ENCODE measurements at regions not wholly inside any gene's neighbourhood (a gene's known extent, or its start where the extent isn't known, plus 50 kb on each side); places are given as distances from the start of the nearest gene placed in this dataset.

DNA sequence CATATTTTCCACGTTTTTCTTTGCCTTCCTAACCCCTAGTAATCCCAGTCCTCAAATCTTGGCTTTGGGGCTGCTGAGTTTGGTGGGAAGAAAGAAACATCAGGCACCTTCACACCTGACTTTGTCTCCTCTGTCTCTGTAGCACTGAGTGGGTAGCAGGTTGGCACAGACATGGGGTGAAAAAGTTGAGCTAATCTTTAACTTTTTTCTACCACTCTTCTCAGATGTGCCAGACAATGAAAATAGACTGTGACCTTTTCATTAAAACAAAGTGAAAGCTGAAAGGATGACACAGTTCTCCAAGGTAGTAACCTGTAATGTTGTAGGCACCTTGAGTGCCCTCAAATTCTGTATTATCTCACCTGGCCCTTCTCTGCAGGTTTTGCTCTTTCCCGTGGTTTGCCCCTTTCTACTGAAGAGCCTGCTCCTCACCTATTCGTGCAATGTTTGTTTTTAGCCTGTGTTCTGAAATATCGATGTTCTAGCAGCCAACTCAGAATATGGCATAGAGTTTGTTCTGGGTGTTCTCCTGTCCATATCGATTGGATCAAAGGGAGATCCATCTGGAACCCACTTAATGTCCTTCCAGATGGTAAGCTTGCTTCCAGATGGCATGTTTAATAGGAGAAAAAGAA lies 57.8 kb upstream of the ATXN1 start:
- Histone ChIP-seq H3K4me3 (no peak overlapping the region), H3K27ac (no peak overlapping the region)
- TF ChIP-seq, protein P1, sequence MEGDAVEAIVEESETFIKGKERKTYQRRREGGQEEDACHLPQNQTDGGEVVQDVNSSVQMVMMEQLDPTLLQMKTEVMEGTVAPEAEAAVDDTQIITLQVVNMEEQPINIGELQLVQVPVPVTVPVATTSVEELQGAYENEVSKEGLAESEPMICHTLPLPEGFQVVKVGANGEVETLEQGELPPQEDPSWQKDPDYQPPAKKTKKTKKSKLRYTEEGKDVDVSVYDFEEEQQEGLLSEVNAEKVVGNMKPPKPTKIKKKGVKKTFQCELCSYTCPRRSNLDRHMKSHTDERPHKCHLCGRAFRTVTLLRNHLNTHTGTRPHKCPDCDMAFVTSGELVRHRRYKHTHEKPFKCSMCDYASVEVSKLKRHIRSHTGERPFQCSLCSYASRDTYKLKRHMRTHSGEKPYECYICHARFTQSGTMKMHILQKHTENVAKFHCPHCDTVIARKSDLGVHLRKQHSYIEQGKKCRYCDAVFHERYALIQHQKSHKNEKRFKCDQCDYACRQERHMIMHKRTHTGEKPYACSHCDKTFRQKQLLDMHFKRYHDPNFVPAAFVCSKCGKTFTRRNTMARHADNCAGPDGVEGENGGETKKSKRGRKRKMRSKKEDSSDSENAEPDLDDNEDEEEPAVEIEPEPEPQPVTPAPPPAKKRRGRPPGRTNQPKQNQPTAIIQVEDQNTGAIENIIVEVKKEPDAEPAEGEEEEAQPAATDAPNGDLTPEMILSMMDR (IDR thresholded peaks at IDR 0.05) = no peak
- no peak for DNase-seq (ENCODE audit: low spot score)

DNA sequence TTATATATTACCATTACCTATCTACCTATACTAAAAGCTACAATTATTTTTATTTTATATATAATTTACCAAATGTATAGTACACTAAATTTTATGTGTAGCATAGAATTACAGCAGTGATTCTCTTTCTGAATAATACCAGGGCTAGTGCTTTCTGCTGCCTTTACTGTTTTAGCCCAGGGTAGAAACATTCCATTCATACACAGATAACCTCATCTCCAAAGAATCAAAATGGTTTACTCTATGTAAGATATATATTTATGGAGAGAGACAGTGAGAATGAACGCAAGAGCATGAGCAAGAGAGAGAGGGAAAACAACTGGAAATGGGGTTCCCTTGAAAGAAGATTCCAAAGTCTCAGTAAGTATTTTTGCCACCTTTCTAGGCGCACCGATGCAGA lies 56.3 kb upstream of the ATXN1 start:
- Histone ChIP-seq H3K4me3 (no peak overlapping the region), H3K27ac (no peak overlapping the region)
- DNase-seq (ENCODE audit: low spot score) = no peak
- TF ChIP-seq, protein P1 (IDR thresholded peaks at IDR 0.05) = no peak

DNA sequence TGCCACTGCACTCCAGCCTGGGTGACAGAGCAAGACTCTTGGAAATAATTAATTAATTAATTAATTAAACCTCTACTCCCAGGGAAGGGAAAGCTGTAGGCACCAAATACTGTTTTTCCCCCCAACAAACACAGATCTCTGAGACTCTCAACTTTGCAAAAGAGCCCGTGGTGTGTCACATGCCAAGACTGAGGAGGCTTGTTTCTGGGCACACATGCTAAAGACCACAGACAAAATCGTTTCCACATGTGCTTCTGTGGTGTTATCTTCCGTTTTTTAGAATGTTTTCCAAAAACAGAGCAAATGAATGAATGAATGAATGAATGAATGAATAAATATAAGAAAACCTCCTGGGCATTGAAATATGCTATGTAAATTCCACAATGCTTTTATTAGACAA lies 55.6 kb upstream of the ATXN1 start:
- H3K4me3 ChIP-seq = no peak overlapping the region
- no peak overlapping the region for H3K27ac ChIP-seq
- no peak for DNase-seq (ENCODE audit: low spot score)
- TF ChIP-seq, protein P1 (IDR thresholded peaks at IDR 0.05) = no peak

DNA sequence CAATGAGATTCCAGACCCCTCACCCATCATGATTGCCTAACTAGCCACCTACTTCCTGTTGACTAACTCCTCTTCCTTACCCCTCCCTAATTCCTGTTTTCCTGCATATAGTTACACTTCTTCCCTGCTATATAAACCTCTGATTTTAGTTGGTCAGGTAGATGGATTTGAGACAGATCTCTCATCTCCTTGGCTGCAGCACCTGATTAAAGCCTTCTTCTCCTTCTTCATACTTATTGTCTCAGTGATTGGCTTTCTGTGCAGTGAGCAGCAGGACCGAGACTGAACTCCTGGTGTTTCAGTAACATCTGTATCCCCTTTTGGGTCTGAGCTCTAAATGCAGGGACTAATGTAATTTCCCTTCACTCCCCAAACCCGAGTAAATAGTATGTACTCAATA lies 51.7 kb upstream of the ATXN1 start:
- no peak overlapping the region for H3K4me3 ChIP-seq
- DNase-seq (ENCODE audit: low spot score) = no peak
- H3K27ac ChIP-seq = no peak overlapping the region
- TF ChIP-seq, protein P1 (IDR thresholded peaks at IDR 0.05) = no peak

DNA sequence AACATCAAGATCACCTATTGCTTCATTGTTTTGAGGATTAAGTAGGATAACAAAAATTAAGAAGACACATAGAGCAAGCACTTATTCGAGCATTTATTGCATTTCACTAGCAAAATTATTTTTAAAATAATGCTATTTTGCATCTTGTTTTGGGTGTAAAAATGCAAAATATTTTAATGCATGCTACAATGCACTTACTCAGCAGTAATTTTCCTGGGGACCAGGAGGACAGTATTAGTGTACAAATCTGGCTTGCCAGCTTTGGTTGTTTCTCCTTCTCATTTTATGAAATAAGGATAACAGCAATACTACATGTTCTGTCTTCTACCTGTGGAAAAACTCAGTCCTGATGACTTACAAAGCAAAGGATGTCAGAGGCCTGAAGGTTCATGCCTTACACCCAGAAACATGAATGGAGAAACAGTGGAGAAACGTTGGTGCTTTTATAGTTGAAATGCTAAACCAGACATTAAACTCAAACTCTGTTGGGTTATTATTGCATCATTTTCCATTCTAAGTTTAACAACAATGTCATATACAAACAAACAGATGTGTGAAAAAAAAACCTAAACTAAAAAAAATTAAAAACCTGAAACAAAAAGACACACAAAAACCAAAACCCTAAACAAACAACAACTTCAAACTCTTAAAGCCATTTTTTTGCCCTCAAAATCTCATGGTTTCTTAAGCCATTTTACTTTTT lies 50.2 kb upstream of the ATXN1 start:
- no peak overlapping the region for H3K27ac ChIP-seq
- DNase-seq (ENCODE audit: low spot score) = no peak
- H3K4me3 ChIP-seq = no peak overlapping the region
- TF ChIP-seq, protein P1 (IDR thresholded peaks at IDR 0.05) = no peak
